Adrenal gland (tissue), 9 donors: ENCODE measurements at regions not wholly inside any gene's neighbourhood (a gene's known extent, or its start where the extent isn't known, plus 50 kb on each side); places are given as distances from the start of the nearest gene placed in this dataset.
A peak's percentile ranks its signal among the peaks of the same experiment; 100 is the strongest.

ENCODE experiments used
- DNase-seq, 7 donors: peaks; one replicate each; pipeline ENCODE4 v3.0.0-alpha.2; 2019 to 2020
- H3K27ac ChIP-seq, 5 donors: fragments of 200-600 bp; sonication (generic) in 4 of 5; 1 replicate in 3 of 5; 2 replicates in 2 of 5; pipeline versions ENCODE4 v1.5.1 to v1.8.0; 2016 to 2020; ENCODE audit warnings: mild to moderate bottlenecking in 1 of 5
- H3K27me3 ChIP-seq: fragments of 200-600 bp; 2 replicates; pipeline ENCODE4 v1.8.0; 2021
- H3K36me3 ChIP-seq, 2 donors: fragments of 200-600 bp; replicated peaks in 1 of 2; 1 replicate in 1 of 2; 2 replicates in 1 of 2; pipeline versions ENCODE4 v1.5.1 to v1.8.0; 2018 to 2022
- H3K4me1 ChIP-seq, 2 donors: fragments of 200-600 bp; replicated peaks in 1 of 2; 1 replicate in 1 of 2; 2 replicates in 1 of 2; pipeline versions ENCODE4 v1.5.1 to v1.8.0; 2018 to 2021
- H3K4me3 ChIP-seq, 4 donors: fragments of 200-600 bp; sonication (generic) in 3 of 4; one replicate each; pipeline ENCODE4 v1.5.1; 2016 to 2018
- H3K9me3 ChIP-seq, 3 donors: fragments of 200-600 bp; sonication (generic) in 1 of 3; replicated peaks in 1 of 3; 1 replicate in 2 of 3; 2 replicates in 1 of 3; pipeline versions ENCODE4 v1.5.1 to v1.8.0; 2016 to 2021
- CTCF ChIP-seq, 6 experiments: fragments of 450-650 bp in 4 of 6; fragments of 200-600 bp in 2 of 6; sonication (generic) in 1 of 6; IDR thresholded peaks; 1 replicate in 5 of 6; 2 replicates in 1 of 6; pipeline versions ENCODE4 v1.5.1 to v1.8.0; 2016 to 2021; ENCODE audit warnings: antibody characterized with exemption in 6 of 6, mild to moderate bottlenecking in 2 of 6, moderate library complexity in 1 of 6
- POLR2A ChIP-seq, 2 donors: fragments of 450-650 bp; IDR thresholded peaks; one replicate each; pipeline ENCODE4 v1.6.1; 2017; ENCODE audit warnings: antibody characterized with exemption in 2 of 2, mild to moderate bottlenecking in 2 of 2, moderate library complexity in 1 of 2
- WGBS, 4 donors: extraction: QIAGEN DNeasy Blood & Tissue Kit in 2 of 4; methylation state at CpG; one replicate each; pipeline versions ENCODE4 v1.1.5 to v1.1.7; 2013 to 2017; 5-methylcytosine and 5-hydroxymethylcytosine counted together
- intact Hi-C, 2 donors: fragments of 100-400 bp; cut with DNase I; formaldehyde crosslinking; loops; one replicate each; pipeline versions ENCODE4 v1.14.1 to v1.15.0; 2022 to 2023
- donor health status: healthy with polysubstance abuse.
- donor health status: Bipolar disorder and iron deficiency.
- donor health status: DM: yes; HTN: yes; CAD: no.
- donor health status: DM: no; HTN: no; CAD: no.
- donor health status: DM: no; HTN: no; CAD: no.

DNA sequence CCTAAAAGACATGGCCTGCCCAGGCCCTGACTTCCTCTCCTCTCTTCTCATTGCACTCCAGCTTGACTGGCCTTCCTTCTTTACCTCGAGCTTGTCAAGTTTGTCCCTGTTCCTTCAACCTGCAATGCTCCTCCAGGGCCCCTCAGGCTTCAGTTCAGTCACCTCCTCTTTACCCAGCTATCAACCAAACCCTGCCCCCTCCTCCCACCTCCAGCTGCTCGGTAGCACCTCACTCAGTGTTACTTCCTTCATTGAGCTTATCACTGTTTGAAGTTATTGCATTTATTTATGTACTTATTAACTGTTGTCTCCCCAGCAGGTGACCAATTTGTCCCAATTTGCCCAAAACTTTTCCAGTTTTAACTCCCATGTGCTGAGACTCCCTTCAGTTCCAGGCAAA is 95.8 kb upstream of the UBE2E1 start:
- Histone ChIP-seq H3K9me3 (no peaks in the 10 kb centered on the region), H3K4me1 (peaks cover 0 to 10% of the 10 kb centered on the region in 2 donors), H3K36me3 (no peaks in the 10 kb centered on the region), H3K27ac (no peak overlapping the region), H3K4me3 (no peak overlapping the region), H3K27me3 (no peaks in the 10 kb centered on the region)
- TF ChIP-seq CTCF (IDR thresholded peaks at IDR 0.05) (no peak), POLR2A (IDR thresholded peaks at IDR 0.05) (no peak)
- intact Hi-C loops: no loop called here
- no peak for DNase-seq
- 49 to 67% (median 52%) methylated on average over 2 of the region's 2 CpGs for WGBS, 4 donors

DNA sequence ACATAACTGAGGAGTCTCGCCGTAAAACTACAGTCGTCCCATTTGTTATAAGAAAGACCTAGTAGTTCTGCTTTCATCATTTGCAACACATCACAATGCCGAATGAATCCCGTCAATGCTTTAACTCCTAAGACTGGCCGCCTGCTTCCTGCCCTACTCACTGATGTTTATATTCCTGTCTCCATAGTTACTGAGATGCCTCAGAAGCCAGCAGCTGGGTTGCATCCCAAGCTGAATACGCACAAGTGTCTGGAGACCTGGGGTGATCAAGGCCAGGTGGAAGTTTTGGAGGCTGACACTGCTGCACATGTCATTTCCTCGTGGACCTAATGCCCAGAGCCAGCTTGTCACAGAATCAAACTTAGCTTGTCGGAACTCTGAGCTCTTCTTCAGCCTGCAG is 95.2 kb upstream of the UBE2E1 start:
- no peaks in the 10 kb centered on the region for H3K36me3 ChIP-seq
- no peak for TF ChIP-seq CTCF (IDR thresholded peaks at IDR 0.05)
- H3K4me3 ChIP-seq: no peak overlapping the region
- H3K27ac ChIP-seq: no peak overlapping the region
- peak in 3 of 7 donors; percentile 8 to 55 (median 27) for DNase-seq
- intact Hi-C loops: no loop called here
- no peaks in the 10 kb centered on the region for H3K9me3 ChIP-seq
- no peaks in the 10 kb centered on the region for H3K27me3 ChIP-seq
- H3K4me1 ChIP-seq: peaks cover 0 to 10% of the 10 kb centered on the region in 2 donors
- WGBS, 4 donors: 63 to 72% (median 65%) methylated on average over 9 of the region's 9 CpGs

GRCh38 chr3:23711916-23712494 is 93.8 kb upstream of the UBE2E1 start:
- Histone ChIP-seq H3K4me1 (peaks cover 0 to 10% of the 10 kb centered on the region in 2 donors), H3K9me3 (no peaks in the 10 kb centered on the region), H3K27ac (peak overlapping the region in 1 of 5 donors; percentile 55), H3K4me3 (no peak overlapping the region), H3K36me3 (no peaks in the 10 kb centered on the region), H3K27me3 (no peaks in the 10 kb centered on the region)
- WGBS, 4 donors: 79 to 91% (median 85%) methylated on average over 10 of the region's 10 CpGs
- intact Hi-C loops: no loop called here
- no peak for DNase-seq
- TF ChIP-seq POLR2A (IDR thresholded peaks at IDR 0.05) (no peak), CTCF (IDR thresholded peaks at IDR 0.05) (no peak)

DNA sequence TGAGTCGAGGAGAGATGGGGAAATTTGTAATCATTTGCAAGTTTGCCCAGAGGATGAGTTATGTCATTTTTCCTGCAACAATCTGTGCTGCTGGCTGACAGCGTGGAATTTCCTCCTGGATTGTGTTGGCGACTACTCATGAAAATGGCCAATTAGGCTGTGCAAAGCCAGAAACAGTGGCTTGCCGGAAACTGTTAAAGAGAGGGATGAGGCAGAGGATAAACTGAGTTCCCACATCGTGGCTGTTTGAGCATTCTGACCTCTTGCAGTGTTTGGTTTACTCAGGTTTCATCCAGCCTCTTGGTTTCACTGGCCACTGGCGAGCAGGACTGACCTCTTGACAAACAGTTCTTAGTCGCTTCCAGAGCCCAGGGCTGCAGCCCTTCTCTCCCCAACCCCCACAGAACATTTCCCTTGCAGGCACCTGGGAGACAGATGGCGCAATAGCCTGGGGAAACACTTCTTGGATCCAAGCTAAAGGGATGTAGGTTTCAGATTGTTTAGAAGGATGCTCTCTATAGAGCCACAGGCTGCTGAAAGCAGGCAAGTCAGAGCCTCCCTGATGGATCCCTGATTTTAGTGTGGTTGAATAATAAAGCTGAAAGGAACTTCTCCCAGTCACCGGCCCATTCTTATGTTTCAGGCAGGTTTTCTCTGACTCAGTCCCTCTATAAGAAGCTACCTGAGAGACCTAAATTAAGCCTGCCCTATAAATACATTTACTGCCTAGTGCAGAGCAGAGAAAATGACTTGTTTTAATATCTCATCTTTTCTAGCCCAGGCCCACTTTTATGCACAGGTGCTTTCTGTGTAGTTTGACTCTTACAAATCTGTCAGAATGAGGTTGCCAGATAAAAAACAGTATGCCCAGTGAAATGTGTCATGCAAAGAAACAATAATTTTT is 92.8 kb upstream of the UBE2E1 start:
- H3K36me3 ChIP-seq: no peaks in the 10 kb centered on the region
- H3K4me1 ChIP-seq: peaks cover 0 to 10% of the 10 kb centered on the region in 2 donors
- intact Hi-C loops: no loop called here
- DNase-seq: peak in 6 of 7 donors; percentile 25 to 64 (median 33)
- peak overlapping the region in 1 of 5 donors; percentile 55 for H3K27ac ChIP-seq
- H3K9me3 ChIP-seq: no peaks in the 10 kb centered on the region
- WGBS, 4 donors: 28 to 43% (median 36%) methylated on average over 9 of the region's 9 CpGs
- peak overlapping the region in 1 of 4 donors; percentile 29 for H3K4me3 ChIP-seq
- no peaks in the 10 kb centered on the region for H3K27me3 ChIP-seq
- TF ChIP-seq POLR2A (IDR thresholded peaks at IDR 0.05) (no peak), CTCF (IDR thresholded peaks at IDR 0.05) (no peak)
